HG02642 (cell line): ENCODE measurements at regions not wholly inside any gene's neighbourhood (a gene's known extent, or its start where the extent isn't known, plus 50 kb on each side); places are given as distances from the start of the nearest gene placed in this dataset.

Experiments used
- ATAC-seq: cut with Tn5 transposase; IDR thresholded peaks from one replicate; pipeline ENCODE4 v1.9.1; 2021; ENCODE audit warnings: mild to moderate bottlenecking; ENCODE audit not compliant: unreplicated experiment, poor library complexity

- ATAC-seq, result no peak
Measured at GRCh38 chr13:74892096-74892495, 589.9 kb downstream of the TBC1D4 start.

- ATAC-seq, result no peak
Measured at GRCh38 chr13:74891610-74892009, 590.4 kb downstream of the TBC1D4 start.

- no peak for ATAC-seq
Measured at GRCh38 chr13:74889321-74889720, 592.6 kb downstream of the TBC1D4 start.

GRCh38 chr13:74886502-74886901 lies 595.5 kb downstream of the TBC1D4 start:
- ATAC-seq, result no peak

- ATAC-seq, result no peak
Measured at GRCh38 chr13:74883834-74884233, 598.1 kb downstream of the TBC1D4 start.

GRCh38 chr13:74871369-74872070 lies 610.4 kb downstream of the TBC1D4 start:
- ATAC-seq, result no peak

- no peak for ATAC-seq
Measured at GRCh38 chr13:74870865-74871264, 611.1 kb downstream of the TBC1D4 start.

- no peak for ATAC-seq
Measured at GRCh38 chr13:74869846-74870245, 612.1 kb downstream of the TBC1D4 start.

GRCh38 chr13:74868049-74868448 lies 613.9 kb downstream of the TBC1D4 start:
- no peak for ATAC-seq

GRCh38 chr13:74867460-74867859 lies 614.5 kb downstream of the TBC1D4 start:
- ATAC-seq, result no peak

GRCh38 chr13:74866101-74866500 lies 615.9 kb downstream of the TBC1D4 start:
- ATAC-seq, result no peak

GRCh38 chr13:74865656-74866055 lies 616.3 kb downstream of the TBC1D4 start:
- ATAC-seq, result no peak

- no peak for ATAC-seq
Measured at GRCh38 chr13:74860789-74861188, 621.2 kb downstream of the TBC1D4 start.

GRCh38 chr13:74850893-74851292 lies 631.1 kb downstream of the TBC1D4 start:
- ATAC-seq, result no peak

- no peak for ATAC-seq
Measured at GRCh38 chr13:74847966-74848365, 634.0 kb downstream of the TBC1D4 start.

- no peak for ATAC-seq
Measured at GRCh38 chr13:74845806-74846205, 636.2 kb downstream of the TBC1D4 start.

- ATAC-seq, result no peak
Measured at GRCh38 chr13:74841651-74842050, 640.3 kb downstream of the TBC1D4 start.

GRCh38 chr13:74841123-74841522 lies 640.8 kb downstream of the TBC1D4 start:
- ATAC-seq, result no peak

GRCh38 chr13:74839656-74840055 lies 642.3 kb downstream of the TBC1D4 start:
- ATAC-seq, result no peak

- ATAC-seq, result no peak
Measured at GRCh38 chr13:74838096-74838495, 643.9 kb downstream of the TBC1D4 start.

- no peak for ATAC-seq
Measured at GRCh38 chr13:74836628-74837027, 645.3 kb downstream of the TBC1D4 start.

- no peak for ATAC-seq
Measured at GRCh38 chr13:74835579-74835978, 646.4 kb downstream of the TBC1D4 start.

GRCh38 chr13:74825938-74826246 lies 656.1 kb downstream of the TBC1D4 start:
- ATAC-seq, result no peak
